ENCODE measurements at regions not wholly inside any gene's neighbourhood (a gene's known extent, or its start where the extent isn't known, plus 50 kb on each side); places are given as distances from the start of the nearest gene placed in this dataset.

GRCh38 chrX:39851745-39852455 lies 245.9 kb downstream of the BCOR start:
- TF ChIP-seq LARP7 (IDR thresholded peaks at IDR 0.05): no peak
- no peak for TF ChIP-seq KAT2B (IDR thresholded peaks at IDR 0.05; ENCODE audit: low read depth, low read length)
- no peak for TF ChIP-seq CTCF (IDR thresholded peaks at IDR 0.05 in 2 of 3, conservative IDR thresholded peaks at IDR 0.05 in 1 of 3; ENCODE audit: insufficient read depth in 2 of 3, low read depth in 1 of 3, low read length in 3 of 3)
- no peak for TF ChIP-seq SP1 (CRISPR knock-in tag; IDR thresholded peaks at IDR 0.05)
- no peak for TF ChIP-seq SIN3A (IDR thresholded peaks at IDR 0.05; ENCODE audit: borderline replicate concordance in 2 of 2, control insufficient read depth in 1 of 2, low read depth in 2 of 2, low read length in 2 of 2)
- no peak for TF ChIP-seq POLR2A (conservative IDR thresholded peaks at IDR 0.05)
- TF ChIP-seq EZH2 (IDR thresholded peaks at IDR 0.05; ENCODE audit: borderline replicate concordance, low read depth, low read length): no peak
- TF ChIP-seq NR1H2 (CRISPR knock-in tag; IDR thresholded peaks at IDR 0.05): no peak
- TF ChIP-seq ZNF384 (IDR thresholded peaks at IDR 0.05; ENCODE audit: low read depth, low read length): no peak
